MM.1S (cell line): ENCODE measurements at regions not wholly inside any gene's neighbourhood (a gene's known extent, or its start where the extent isn't known, plus 50 kb on each side); places are given as distances from the start of the nearest gene placed in this dataset.

Source experiments
- EZH2 ChIP-seq: fragments of 300-600 bp; sonication (generic); optimal IDR thresholded peaks from 2 replicates; pipeline ENCODE3; 2017; ENCODE audit warnings: low read depth, mild to moderate bottlenecking, antibody characterized with exemption, low read length, mixed read lengths
- EZH2phosphoT487 ChIP-seq: fragments of 300-600 bp; sonication (generic); IDR thresholded peaks from 2 replicates; pipeline ENCODE4 v1.6.1; 2018; ENCODE audit warnings: antibody characterized with exemption, low read length
- TF ChIP-seq, protein P1 (sequence below): fragments of 300-600 bp; sonication (generic); IDR thresholded peaks from 2 replicates; pipeline ENCODE4 v1.5.1; 2016; ENCODE audit warnings: antibody characterized with exemption, low read length, mixed read lengths

DNA sequence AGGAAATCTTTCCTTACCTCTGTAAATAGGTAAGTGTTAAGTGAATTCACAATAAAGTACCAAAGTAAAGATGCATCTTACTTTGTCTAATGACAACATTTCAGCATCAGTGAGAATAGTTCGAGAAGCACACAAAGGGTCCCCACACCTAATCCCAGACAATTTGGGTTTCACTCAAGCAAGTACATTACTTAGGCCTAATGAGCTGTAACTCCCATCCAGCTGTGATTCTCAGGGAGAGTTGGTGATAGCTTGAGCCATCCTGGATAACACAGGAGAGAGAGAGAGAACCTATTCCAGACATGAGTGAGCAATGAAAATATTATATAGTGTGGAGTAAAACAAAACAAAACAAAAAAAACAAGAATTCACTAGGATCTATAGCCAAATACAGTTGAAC, 149.1 kb upstream of the NRG3 start:
- TF ChIP-seq, protein P1, sequence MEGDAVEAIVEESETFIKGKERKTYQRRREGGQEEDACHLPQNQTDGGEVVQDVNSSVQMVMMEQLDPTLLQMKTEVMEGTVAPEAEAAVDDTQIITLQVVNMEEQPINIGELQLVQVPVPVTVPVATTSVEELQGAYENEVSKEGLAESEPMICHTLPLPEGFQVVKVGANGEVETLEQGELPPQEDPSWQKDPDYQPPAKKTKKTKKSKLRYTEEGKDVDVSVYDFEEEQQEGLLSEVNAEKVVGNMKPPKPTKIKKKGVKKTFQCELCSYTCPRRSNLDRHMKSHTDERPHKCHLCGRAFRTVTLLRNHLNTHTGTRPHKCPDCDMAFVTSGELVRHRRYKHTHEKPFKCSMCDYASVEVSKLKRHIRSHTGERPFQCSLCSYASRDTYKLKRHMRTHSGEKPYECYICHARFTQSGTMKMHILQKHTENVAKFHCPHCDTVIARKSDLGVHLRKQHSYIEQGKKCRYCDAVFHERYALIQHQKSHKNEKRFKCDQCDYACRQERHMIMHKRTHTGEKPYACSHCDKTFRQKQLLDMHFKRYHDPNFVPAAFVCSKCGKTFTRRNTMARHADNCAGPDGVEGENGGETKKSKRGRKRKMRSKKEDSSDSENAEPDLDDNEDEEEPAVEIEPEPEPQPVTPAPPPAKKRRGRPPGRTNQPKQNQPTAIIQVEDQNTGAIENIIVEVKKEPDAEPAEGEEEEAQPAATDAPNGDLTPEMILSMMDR, result no peak
- TF ChIP-seq EZH2phosphoT487, result no peak
- no peak for TF ChIP-seq EZH2
